A673 (cell line): ENCODE measurements at regions not wholly inside any gene's neighbourhood (a gene's known extent, or its start where the extent isn't known, plus 50 kb on each side); places are given as distances from the start of the nearest gene placed in this dataset.
"Not testable (repeated sequence)": the region's sequence is repeated elsewhere in the genome, so short reads cannot be mapped to it uniquely, and the experiment has no call there.

ENCODE experiments used
- BruUV-seq: library from RNA; stranded (reverse); fragments of 400-500 nt; replicated peaks from 2 replicates; lab custom pipeline; 2021; lab: Mats Ljungman, UMichigan
- CTCF ChIA-PET: fragments of 300-600 bp; sonication (Branson Sonifier 250); formaldehyde crosslinking; loops from one replicate; lab custom pipeline; 2022; ENCODE audit warnings: antibody characterized with exemption; lab: Charles Lee
- POLR2A ChIA-PET: fragments of 300-600 bp; sonication (Branson Sonifier 250); formaldehyde crosslinking; loops from one replicate; lab custom pipeline; 2022; ENCODE audit warnings: antibody characterized with exemption; ENCODE audit not compliant: low non-redundant PET; lab: Charles Lee
- DNase-seq: peaks from one replicate; pipeline ENCODE4 v3.0.0-alpha.2; 2015; ENCODE audit warnings: low spot score
- H3K27ac ChIP-seq: fragments of 200-600 bp; sonication (generic); 2 replicates; pipeline ENCODE4 v1.5.1; 2016; ENCODE audit warnings: mixed run types, low read depth, mild to moderate bottlenecking, mixed read lengths, antibody characterized with exemption, low read length; ENCODE audit not compliant: poor library complexity, severe bottlenecking
- H3K27me3 ChIP-seq: fragments of 200-600 bp; sonication (generic); replicated peaks from 2 replicates; pipeline ENCODE4 v1.6.1; 2017; ENCODE audit warnings: mixed run types, low read depth, mild to moderate bottlenecking, mixed read lengths, antibody characterized with exemption, low read length; ENCODE audit not compliant: insufficient read depth, poor library complexity
- H3K36me3 ChIP-seq: fragments of 200-600 bp; sonication (generic); 2 replicates; pipeline ENCODE4 v1.6.1; 2016; ENCODE audit warnings: mixed run types, mild to moderate bottlenecking, mixed read lengths, antibody characterized with exemption, low read length; ENCODE audit not compliant: insufficient read depth, poor library complexity, severe bottlenecking
- H3K4me1 ChIP-seq: fragments of 200-600 bp; sonication (generic); 2 replicates; pipeline ENCODE4 v1.6.1; 2017; ENCODE audit warnings: mixed run types, mild to moderate bottlenecking, mixed read lengths, antibody characterized with exemption, low read length; ENCODE audit not compliant: insufficient read depth, poor library complexity, severe bottlenecking
- H3K4me3 ChIP-seq: fragments of 200-600 bp; sonication (generic); 2 replicates; pipeline ENCODE4 v1.5.1; 2016; ENCODE audit warnings: low read depth, mixed run types, mild to moderate bottlenecking, mixed read lengths, low read length; ENCODE audit not compliant: poor library complexity, severe bottlenecking
- H3K9me3 ChIP-seq: fragments of 200-600 bp; sonication (generic); 2 replicates; pipeline ENCODE4 v1.6.1; 2016; ENCODE audit warnings: mixed run types, low read depth, mild to moderate bottlenecking, mixed read lengths, antibody characterized with exemption, low read length; ENCODE audit not compliant: poor library complexity, severe bottlenecking
- CTCF ChIP-seq: fragments of 300-800, 200-600 bp; sonication (generic); conservative IDR thresholded peaks from 2 replicates; pipeline ENCODE4 v1.5.1; 2017; ENCODE audit warnings: low read depth, mild to moderate bottlenecking, antibody characterized with exemption, low read length, moderate library complexity, mixed read lengths
- EZH2 ChIP-seq: fragments of 200-600 bp; sonication (generic); IDR thresholded peaks from 2 replicates; pipeline ENCODE4 v1.6.1; 2017; ENCODE audit warnings: borderline replicate concordance, low read depth, mild to moderate bottlenecking, mixed read lengths, antibody characterized with exemption, low read length; ENCODE audit not compliant: poor library complexity, severe bottlenecking
- intact Hi-C: fragments of 100-400 bp; cut with micrococcal nuclease; formaldehyde crosslinking; loops from one replicate; pipeline ENCODE4 v1.10.0; 2022; ENCODE audit not compliant: unreplicated experiment

GRCh38 chr1:70720109-70720508 lies 309.0 kb downstream of the CTH start:
- peak; percentile 97 for DNase-seq
- H3K27ac ChIP-seq, result peak overlapping the region; percentile 99
- peaks cover 3% of the 10 kb centered on the region for H3K36me3 ChIP-seq
- intact Hi-C loops, result loop anchor here (1.0 to 5.0 kb wide), 7 partner anchors 35 to 1985 kb away; no protein-coding TSS in a partner anchor
- TF ChIP-seq EZH2 (no peak), CTCF (no peak)
- ChIA-PET POLR2A (no interaction called here), CTCF (no interaction called here)
- H3K27me3 ChIP-seq, result no peaks in the 10 kb centered on the region
- peaks cover 42% of the 10 kb centered on the region for H3K4me1 ChIP-seq
- no TSS peak for BruUV-seq
- peaks cover 22% of the 10 kb centered on the region for H3K9me3 ChIP-seq
- H3K4me3 ChIP-seq, result peak overlapping the region; percentile 14

GRCh38 chr1:70720521-70720920 lies 309.5 kb downstream of the CTH start:
- Histone ChIP-seq H3K36me3 (peaks cover 3% of the 10 kb centered on the region), H3K4me1 (peaks cover 42% of the 10 kb centered on the region), H3K27me3 (no peaks in the 10 kb centered on the region), H3K27ac (peak overlapping the region; percentile 99), H3K9me3 (peaks cover 26% of the 10 kb centered on the region), H3K4me3 (no peak overlapping the region)
- ChIA-PET CTCF (interaction anchor here (1.8 kb wide), 1 partner anchor 329 kb away, joined by 4 read pairs; no protein-coding TSS in a partner anchor), POLR2A (interaction anchor here (0.6 kb wide), 1 partner anchor 147 kb away, joined by 3 read pairs; no protein-coding TSS in a partner anchor)
- TF ChIP-seq EZH2, result no peak
- TF ChIP-seq CTCF, result no peak
- intact Hi-C loops, result loop anchor here (1.0 to 5.0 kb wide), 7 partner anchors 35 to 1984 kb away; no protein-coding TSS in a partner anchor
- DNase-seq, result peak; percentile 92
- BruUV-seq, result no TSS peak

- no peak for DNase-seq
- TF ChIP-seq EZH2, result no peak
- no peak for TF ChIP-seq CTCF
- intact Hi-C loops, result no loop called here
- no TSS peak for BruUV-seq
- ChIA-PET CTCF (no interaction called here), POLR2A (no interaction called here)
- peaks cover 36% of the 10 kb centered on the region for H3K9me3 ChIP-seq
- no peaks in the 10 kb centered on the region for H3K27me3 ChIP-seq
- H3K27ac ChIP-seq, result no peak overlapping the region
- H3K4me1 ChIP-seq, result peaks cover 4% of the 10 kb centered on the region
- H3K4me3 ChIP-seq, result no peak overlapping the region
- no peaks in the 10 kb centered on the region for H3K36me3 ChIP-seq
Measured at GRCh38 chr1:70727886-70728489, 316.9 kb downstream of the CTH start.

GRCh38 chr1:70736518-70736917 lies 311.1 kb downstream of the PTGER3 start:
- CTCF ChIA-PET, H3K9me3 ChIP-seq, POLR2A ChIA-PET, H3K36me3 ChIP-seq, H3K27ac ChIP-seq, DNase-seq, H3K27me3 ChIP-seq, H3K4me3 ChIP-seq, BruUV-seq: not testable (repeated sequence)
- intact Hi-C loops, result loop anchor here (5.0 kb wide), 3 partner anchors 81 to 311 kb away; partner anchors contain the start of gene PTGER3
- H3K4me1 ChIP-seq, result peaks cover 28% of the 10 kb centered on the region
